A549 (cell line): ENCODE measurements at regions not wholly inside any gene's neighbourhood (a gene's known extent, or its start where the extent isn't known, plus 50 kb on each side); places are given as distances from the start of the nearest gene placed in this dataset.

Source experiments
- BHLHE40 ChIP-seq: IDR thresholded peaks from 2 replicates; pipeline ENCODE4 v1.6.1; 2012; ENCODE audit warnings: low read depth, low read length, inconsistent platforms
- CEBPB ChIP-seq, 2 experiments: fragments of >200 bp in 1 of 2; sonication (Bioruptor Twin) in 1 of 2; formaldehyde crosslinking in 1 of 2; IDR thresholded peaks; 2 replicates each; pipeline ENCODE4 v1.6.1; 2012 to 2016
- RFX5 ChIP-seq: fragments of 450-650 bp; IDR thresholded peaks from 2 replicates; pipeline ENCODE4 v1.7.1; 2014; ENCODE audit warnings: antibody characterized with exemption, mild to moderate bottlenecking, moderate library complexity
- SMC3 ChIP-seq: fragments of >200 bp; sonication (Bioruptor Twin); formaldehyde crosslinking; IDR thresholded peaks from 3 replicates; pipeline ENCODE4 v1.6.1; 2018; ENCODE audit warnings: inconsistent platforms
- TF ChIP-seq, protein P1 (sequence below): fragments of >200 bp; sonication (Bioruptor Twin); formaldehyde crosslinking; IDR thresholded peaks from 3 replicates; pipeline ENCODE4 v1.5.1; 2016

DNA sequence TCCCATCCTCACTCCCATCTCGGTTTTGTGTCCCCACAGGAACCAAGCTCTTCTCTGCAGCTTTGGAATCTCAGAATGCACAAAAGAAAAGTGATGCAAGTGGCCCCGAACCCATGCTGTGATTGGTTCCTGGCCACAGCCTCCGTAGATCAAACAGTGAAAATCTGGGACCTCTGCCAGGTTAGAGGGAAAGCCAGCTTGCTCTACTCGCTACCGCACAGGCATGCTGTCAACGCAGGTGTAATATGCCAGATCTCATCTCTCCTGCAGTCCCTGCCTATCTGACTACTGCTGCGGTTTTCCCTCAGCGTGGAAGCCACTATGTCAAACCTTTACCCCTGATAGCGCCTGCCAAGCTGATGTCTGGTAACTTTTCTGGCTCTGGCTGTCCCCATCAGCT lies 200.5 kb upstream of the LRRC4C start:
- TF ChIP-seq RFX5 (no peak), SMC3 (no peak), BHLHE40 (no peak), CEBPB (IDR thresholded peaks at IDR 0.05) (no peak)
- TF ChIP-seq, protein P1, sequence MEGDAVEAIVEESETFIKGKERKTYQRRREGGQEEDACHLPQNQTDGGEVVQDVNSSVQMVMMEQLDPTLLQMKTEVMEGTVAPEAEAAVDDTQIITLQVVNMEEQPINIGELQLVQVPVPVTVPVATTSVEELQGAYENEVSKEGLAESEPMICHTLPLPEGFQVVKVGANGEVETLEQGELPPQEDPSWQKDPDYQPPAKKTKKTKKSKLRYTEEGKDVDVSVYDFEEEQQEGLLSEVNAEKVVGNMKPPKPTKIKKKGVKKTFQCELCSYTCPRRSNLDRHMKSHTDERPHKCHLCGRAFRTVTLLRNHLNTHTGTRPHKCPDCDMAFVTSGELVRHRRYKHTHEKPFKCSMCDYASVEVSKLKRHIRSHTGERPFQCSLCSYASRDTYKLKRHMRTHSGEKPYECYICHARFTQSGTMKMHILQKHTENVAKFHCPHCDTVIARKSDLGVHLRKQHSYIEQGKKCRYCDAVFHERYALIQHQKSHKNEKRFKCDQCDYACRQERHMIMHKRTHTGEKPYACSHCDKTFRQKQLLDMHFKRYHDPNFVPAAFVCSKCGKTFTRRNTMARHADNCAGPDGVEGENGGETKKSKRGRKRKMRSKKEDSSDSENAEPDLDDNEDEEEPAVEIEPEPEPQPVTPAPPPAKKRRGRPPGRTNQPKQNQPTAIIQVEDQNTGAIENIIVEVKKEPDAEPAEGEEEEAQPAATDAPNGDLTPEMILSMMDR = no peak
